H9 (cell line): ENCODE measurements at regions not wholly inside any gene's neighbourhood (a gene's known extent, or its start where the extent isn't known, plus 50 kb on each side); places are given as distances from the start of the nearest gene placed in this dataset.

Source experiments
- DNase-seq: peaks from one replicate; pipeline ENCODE4 v3.0.0-alpha.2; 2017
- H2AFZ ChIP-seq: one replicate; pipeline ENCODE4 v1.6.1; 2013; ENCODE audit warnings: mild to moderate bottlenecking, low read length, control low read depth, moderate library complexity
- H2AK5ac ChIP-seq: 2 replicates; pipeline ENCODE4 v1.6.1; 2013; ENCODE audit warnings: low read length, control low read depth, mixed read lengths; ENCODE audit not compliant: insufficient read length
- H2BK120ac ChIP-seq: one replicate; pipeline ENCODE4 v1.6.1; 2013; ENCODE audit warnings: low read depth, mild to moderate bottlenecking, low read length, control low read depth, inconsistent platforms; ENCODE audit not compliant: poor library complexity, severe bottlenecking
- H2BK12ac ChIP-seq: 2 replicates; pipeline ENCODE4 v1.6.1; 2013; ENCODE audit warnings: low read length, control low read depth, mixed read lengths, low read depth; ENCODE audit not compliant: insufficient read length
- H2BK15ac ChIP-seq: 2 replicates; pipeline ENCODE4 v1.6.1; 2013; ENCODE audit warnings: low read depth, low read length, control low read depth
- H2BK20ac ChIP-seq: one replicate; pipeline ENCODE4 v1.6.1; 2013; ENCODE audit warnings: low read depth, mild to moderate bottlenecking, low read length, control low read depth, inconsistent platforms; ENCODE audit not compliant: poor library complexity, severe bottlenecking
- H2BK5ac ChIP-seq: 2 replicates; pipeline ENCODE4 v1.6.1; 2013; ENCODE audit warnings: low read length, control low read depth, mixed read lengths; ENCODE audit not compliant: insufficient read length
- H3K14ac ChIP-seq: 2 replicates; pipeline ENCODE4 v1.6.1; 2013; ENCODE audit warnings: low read length, control low read depth; ENCODE audit not compliant: insufficient read depth
- H3K18ac ChIP-seq: 2 replicates; pipeline ENCODE4 v1.6.1; 2013; ENCODE audit warnings: low read depth, mild to moderate bottlenecking, mixed read lengths, low read length, control low read depth; ENCODE audit not compliant: insufficient read length
- H3K23ac ChIP-seq: 2 replicates; pipeline ENCODE4 v1.6.1; 2013; ENCODE audit warnings: low read length, control low read depth, mixed read lengths, low read depth; ENCODE audit not compliant: insufficient read length
- H3K23me2 ChIP-seq: 2 replicates; pipeline ENCODE4 v1.6.1; 2013; ENCODE audit warnings: low read depth, mild to moderate bottlenecking, mixed read lengths, low read length, control low read depth; ENCODE audit not compliant: insufficient read length, poor library complexity, severe bottlenecking
- H3K27ac ChIP-seq: 2 replicates; pipeline ENCODE4 v1.5.1; 2013; ENCODE audit warnings: low read length, control low read depth, mixed read lengths, low read depth; ENCODE audit not compliant: insufficient read length
- H3K27me3 ChIP-seq: 2 replicates; pipeline ENCODE4 v1.6.1; 2013; ENCODE audit warnings: low read length, control low read depth, inconsistent platforms; ENCODE audit not compliant: insufficient read depth
- H3K4ac ChIP-seq: 2 replicates; pipeline ENCODE4 v1.6.1; 2013; ENCODE audit warnings: low read depth, mild to moderate bottlenecking, control low read depth, inconsistent platforms, low read length, moderate library complexity
- H3K4me1 ChIP-seq: 2 replicates; pipeline ENCODE4 v1.6.1; 2013; ENCODE audit warnings: low read length, control low read depth, inconsistent platforms; ENCODE audit not compliant: insufficient read depth
- H3K4me2 ChIP-seq: 2 replicates; pipeline ENCODE4 v1.6.1; 2013; ENCODE audit warnings: low read length, control low read depth, mixed read lengths; ENCODE audit not compliant: insufficient read length, insufficient read depth
- H3K56ac ChIP-seq: 2 replicates; pipeline ENCODE4 v1.6.1; 2013; ENCODE audit warnings: low read depth, mild to moderate bottlenecking, mixed read lengths, low read length, control low read depth; ENCODE audit not compliant: insufficient read length
- H3K79me1 ChIP-seq: 2 replicates; pipeline ENCODE4 v1.6.1; 2013; ENCODE audit warnings: low read depth, mild to moderate bottlenecking, moderate library complexity, low read length, control low read depth, inconsistent platforms; ENCODE audit not compliant: insufficient read depth, poor library complexity, severe bottlenecking
- H3K79me2 ChIP-seq: 2 replicates; pipeline ENCODE4 v1.6.1; 2013; ENCODE audit warnings: low read length, control low read depth, inconsistent platforms; ENCODE audit not compliant: insufficient read depth
- H3K9ac ChIP-seq: 2 replicates; pipeline ENCODE4 v1.6.1; 2013; ENCODE audit warnings: low read length, control low read depth, mixed read lengths; ENCODE audit not compliant: insufficient read length; ENCODE audit errors: extremely low read depth
- H3K9me3 ChIP-seq: one replicate; pipeline ENCODE4 v1.6.1; 2013; ENCODE audit warnings: low read depth, low read length, inconsistent platforms; ENCODE audit not compliant: control insufficient read depth
- H3T11ph ChIP-seq: one replicate; pipeline ENCODE4 v1.6.1; 2013; ENCODE audit warnings: mild to moderate bottlenecking, low read length, control low read depth, inconsistent platforms
- H4K20me1 ChIP-seq: one replicate; pipeline ENCODE4 v1.6.1; 2013; ENCODE audit not compliant: control insufficient read depth, insufficient read length, insufficient read depth
- H4K5ac ChIP-seq: 2 replicates; pipeline ENCODE4 v1.6.1; 2013; ENCODE audit warnings: low read depth, mild to moderate bottlenecking, mixed read lengths, low read length, control low read depth; ENCODE audit not compliant: insufficient read length
- H4K8ac ChIP-seq: replicated peaks from 2 replicates; pipeline ENCODE4 v1.6.1; 2013; ENCODE audit warnings: low read length, control low read depth, mixed read lengths, low read depth; ENCODE audit not compliant: insufficient read length
- H4K91ac ChIP-seq: 2 replicates; pipeline ENCODE4 v1.6.1; 2013; ENCODE audit warnings: low read depth, mild to moderate bottlenecking, moderate library complexity, mixed read lengths, low read length, control low read depth; ENCODE audit not compliant: insufficient read length
- H3K27ac Mint-ChIP-seq, 3 experiments: 2 replicates in 2 of 3; 3 replicates in 1 of 3; pipeline ENCODE4 v1.8.0; 2020 to 2021; ENCODE audit warnings: mixed read lengths in 3 of 3, mild to moderate bottlenecking in 1 of 3, moderate library complexity in 1 of 3
- H3K27me3 Mint-ChIP-seq: 2 replicates; pipeline ENCODE4 v1.8.0; 2021; ENCODE audit warnings: low read depth, mild to moderate bottlenecking, moderate library complexity, mixed read lengths
- H3K36me3 Mint-ChIP-seq, 3 experiments: 2 replicates in 2 of 3; 3 replicates in 1 of 3; pipeline ENCODE4 v1.8.0; 2020 to 2021; ENCODE audit warnings: low read depth in 3 of 3, mixed read lengths in 3 of 3; ENCODE audit not compliant: insufficient read depth in 1 of 3
- H3K4me1 Mint-ChIP-seq, 2 experiments: 2 replicates each; pipeline ENCODE4 v1.8.0; 2020; ENCODE audit warnings: mixed read lengths in 2 of 2
- H3K4me3 Mint-ChIP-seq, 2 experiments: 2 replicates in 1 of 2; 3 replicates in 1 of 2; pipeline ENCODE4 v1.8.0; 2020 to 2021; ENCODE audit warnings: mild to moderate bottlenecking in 2 of 2, mixed read lengths in 2 of 2, moderate library complexity in 1 of 2
- H3K9me3 Mint-ChIP-seq, 2 experiments: 2 replicates in 1 of 2; 3 replicates in 1 of 2; pipeline ENCODE4 v1.8.0; 2020; ENCODE audit warnings: mild to moderate bottlenecking in 2 of 2, mixed read lengths in 2 of 2, moderate library complexity in 1 of 2
- WGBS: extraction: QIAGEN DNeasy Blood & Tissue Kit; methylation state at CpG from one replicate; pipeline ENCODE4 v1.1.7; 2013; ENCODE audit warnings: missing lambda C conversion rate, low lambda C conversion rate, mixed read lengths; ENCODE audit not compliant: insufficient read length; ENCODE audit errors: extremely low coverage; 5-methylcytosine and 5-hydroxymethylcytosine counted together
- TF ChIP-seq, protein P1 (sequence below): fragments of 200-600 bp; sonication (generic); conservative IDR thresholded peaks from 3 replicates; pipeline ENCODE4 v1.8.0; 2021; ENCODE audit warnings: antibody characterized with exemption, mild to moderate bottlenecking

DNA sequence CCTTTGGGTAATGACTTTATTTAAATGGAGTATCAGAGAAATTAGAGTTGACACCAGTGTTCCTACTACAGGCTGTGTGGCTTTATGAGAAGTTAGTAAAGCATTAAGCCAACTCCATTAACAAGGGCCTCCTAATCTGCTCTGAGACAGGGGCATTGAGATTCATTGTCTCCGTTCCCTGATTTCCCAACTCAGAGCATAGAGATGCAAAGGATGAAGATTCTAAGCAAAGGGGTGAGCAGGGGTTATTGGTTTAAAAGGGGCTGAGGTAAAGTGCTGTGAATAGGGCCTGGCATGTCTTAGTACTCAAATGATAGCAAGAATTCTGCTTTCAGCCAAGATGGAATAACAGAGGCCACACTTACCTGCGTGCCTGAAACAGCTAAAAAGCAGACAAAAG is 428.4 kb downstream of the PTPRU start:
- H4K8ac ChIP-seq = no peak overlapping the region
- Mint-ChIP-seq H3K9me3 (peaks cover 8 to 16% of the 10 kb centered on the region in 2 experiments), H3K4me3 (no peak overlapping the region), H3K36me3 (peaks cover 2 to 28% (median 2%) of the 10 kb centered on the region in 3 experiments; a peak in 3 of 7 replicates), H3K27ac (peak overlapping the region in 1 of 3 experiments; percentile 88; a peak in 2 of 7 replicates), H3K4me1 (peaks cover 24 to 32% of the 10 kb centered on the region in 2 experiments), H3K27me3 (no peaks in the 10 kb centered on the region)
- H3K4ac ChIP-seq = no peak overlapping the region
- H3K27ac ChIP-seq = no peak overlapping the region
- no peaks in the 10 kb centered on the region for H3K79me1 ChIP-seq
- H3K9me3 ChIP-seq = no peaks in the 10 kb centered on the region
- DNase-seq = no peak
- H2BK5ac ChIP-seq = no peak overlapping the region
- H3K56ac ChIP-seq = no peak overlapping the region
- H3K79me2 ChIP-seq = no peaks in the 10 kb centered on the region
- no CpG with 5 or more reads among the region's 2 CpGs for WGBS
- H4K5ac ChIP-seq = no peak overlapping the region
- H3K4me1 ChIP-seq = no peaks in the 10 kb centered on the region; the same call in none of the 2 replicates
- H3T11ph ChIP-seq = no peak overlapping the region
- H3K27me3 ChIP-seq = no peaks in the 10 kb centered on the region
- H4K91ac ChIP-seq = no peak overlapping the region
- no peak overlapping the region for H2BK12ac ChIP-seq
- H3K9ac ChIP-seq = no peak overlapping the region
- no peak overlapping the region for H2AK5ac ChIP-seq
- no peak overlapping the region for H3K14ac ChIP-seq
- TF ChIP-seq, protein P1, sequence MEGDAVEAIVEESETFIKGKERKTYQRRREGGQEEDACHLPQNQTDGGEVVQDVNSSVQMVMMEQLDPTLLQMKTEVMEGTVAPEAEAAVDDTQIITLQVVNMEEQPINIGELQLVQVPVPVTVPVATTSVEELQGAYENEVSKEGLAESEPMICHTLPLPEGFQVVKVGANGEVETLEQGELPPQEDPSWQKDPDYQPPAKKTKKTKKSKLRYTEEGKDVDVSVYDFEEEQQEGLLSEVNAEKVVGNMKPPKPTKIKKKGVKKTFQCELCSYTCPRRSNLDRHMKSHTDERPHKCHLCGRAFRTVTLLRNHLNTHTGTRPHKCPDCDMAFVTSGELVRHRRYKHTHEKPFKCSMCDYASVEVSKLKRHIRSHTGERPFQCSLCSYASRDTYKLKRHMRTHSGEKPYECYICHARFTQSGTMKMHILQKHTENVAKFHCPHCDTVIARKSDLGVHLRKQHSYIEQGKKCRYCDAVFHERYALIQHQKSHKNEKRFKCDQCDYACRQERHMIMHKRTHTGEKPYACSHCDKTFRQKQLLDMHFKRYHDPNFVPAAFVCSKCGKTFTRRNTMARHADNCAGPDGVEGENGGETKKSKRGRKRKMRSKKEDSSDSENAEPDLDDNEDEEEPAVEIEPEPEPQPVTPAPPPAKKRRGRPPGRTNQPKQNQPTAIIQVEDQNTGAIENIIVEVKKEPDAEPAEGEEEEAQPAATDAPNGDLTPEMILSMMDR = no peak
- no peak overlapping the region for H3K23ac ChIP-seq
- H3K18ac ChIP-seq = no peak overlapping the region
- no peaks in the 10 kb centered on the region for H3K23me2 ChIP-seq
- no peak overlapping the region for H2BK120ac ChIP-seq
- H2BK20ac ChIP-seq = no peak overlapping the region
- no peak overlapping the region for H2AFZ ChIP-seq
- no peaks in the 10 kb centered on the region for H4K20me1 ChIP-seq
- no peak overlapping the region for H2BK15ac ChIP-seq
- no peak overlapping the region for H3K4me2 ChIP-seq
